ENCODE measurements at regions not wholly inside any gene's neighbourhood (a gene's known extent, or its start where the extent isn't known, plus 50 kb on each side); places are given as distances from the start of the nearest gene placed in this dataset.

DNA sequence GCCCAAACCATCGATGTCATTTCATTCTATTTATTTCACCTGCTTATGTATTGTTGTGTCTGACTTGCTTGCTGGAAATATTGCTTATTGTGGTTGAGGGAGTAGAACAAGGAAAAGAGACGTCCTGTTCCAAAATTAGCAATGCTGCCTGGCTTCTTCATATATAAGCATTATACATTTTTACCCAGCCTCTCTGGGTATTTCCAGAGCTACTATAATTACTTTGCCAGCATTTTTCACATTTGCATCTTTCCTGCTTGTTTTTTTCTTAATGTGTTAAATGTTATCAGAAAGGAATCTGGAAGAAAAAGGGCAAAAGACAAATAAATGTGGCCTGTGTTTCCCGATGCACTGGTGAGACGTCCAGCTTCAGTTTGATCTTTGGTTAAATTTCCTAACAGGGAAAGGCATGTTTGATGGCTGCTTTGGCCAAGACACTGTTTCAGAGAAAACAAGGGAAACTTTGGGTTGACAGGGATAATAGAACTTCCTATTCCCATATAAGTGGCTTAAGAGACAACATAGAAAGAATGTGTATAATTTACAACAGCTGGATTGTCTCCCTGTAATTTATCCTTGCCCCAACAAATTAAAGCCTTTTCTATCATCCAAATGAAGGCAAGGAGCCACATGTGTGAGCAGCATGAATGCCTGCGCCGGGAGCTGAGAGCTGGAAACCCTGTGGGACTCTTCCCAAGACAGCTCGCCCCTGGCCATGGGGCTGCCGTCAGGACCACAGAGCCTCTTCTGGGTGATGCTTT lies 671.1 kb upstream of the CELF2 start:
- DNase-seq (ENCODE audit: extremely low read depth, low read depth): no peak
- H3K4me3 ChIP-seq (replicated peaks; ENCODE audit: low read depth, low read length): no peak overlapping the region
- TF ChIP-seq, protein P1, sequence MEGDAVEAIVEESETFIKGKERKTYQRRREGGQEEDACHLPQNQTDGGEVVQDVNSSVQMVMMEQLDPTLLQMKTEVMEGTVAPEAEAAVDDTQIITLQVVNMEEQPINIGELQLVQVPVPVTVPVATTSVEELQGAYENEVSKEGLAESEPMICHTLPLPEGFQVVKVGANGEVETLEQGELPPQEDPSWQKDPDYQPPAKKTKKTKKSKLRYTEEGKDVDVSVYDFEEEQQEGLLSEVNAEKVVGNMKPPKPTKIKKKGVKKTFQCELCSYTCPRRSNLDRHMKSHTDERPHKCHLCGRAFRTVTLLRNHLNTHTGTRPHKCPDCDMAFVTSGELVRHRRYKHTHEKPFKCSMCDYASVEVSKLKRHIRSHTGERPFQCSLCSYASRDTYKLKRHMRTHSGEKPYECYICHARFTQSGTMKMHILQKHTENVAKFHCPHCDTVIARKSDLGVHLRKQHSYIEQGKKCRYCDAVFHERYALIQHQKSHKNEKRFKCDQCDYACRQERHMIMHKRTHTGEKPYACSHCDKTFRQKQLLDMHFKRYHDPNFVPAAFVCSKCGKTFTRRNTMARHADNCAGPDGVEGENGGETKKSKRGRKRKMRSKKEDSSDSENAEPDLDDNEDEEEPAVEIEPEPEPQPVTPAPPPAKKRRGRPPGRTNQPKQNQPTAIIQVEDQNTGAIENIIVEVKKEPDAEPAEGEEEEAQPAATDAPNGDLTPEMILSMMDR (IDR thresholded peaks at IDR 0.05; ENCODE audit: low read depth, low read length, missing control alignments): no peak

DNA sequence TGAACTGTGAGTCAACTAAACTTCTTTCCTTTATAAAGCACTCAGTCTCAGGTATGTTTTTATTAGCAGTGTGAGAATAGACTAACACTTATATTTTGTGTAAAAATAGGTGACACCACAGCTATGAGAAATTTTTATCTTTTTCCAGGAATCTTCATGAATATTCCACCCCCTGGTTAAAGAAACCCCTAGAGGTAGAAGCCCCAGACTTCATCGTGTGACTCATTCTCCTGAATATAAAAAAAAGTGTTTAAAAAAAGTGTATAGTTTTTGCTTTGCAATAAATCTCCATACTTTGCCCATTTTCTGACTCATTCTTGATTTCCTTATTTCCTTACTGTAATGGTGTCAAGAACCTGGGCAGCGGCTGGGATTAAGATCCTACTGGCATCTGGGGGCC lies 667.6 kb upstream of the CELF2 start:
- TF ChIP-seq, protein P1 (IDR thresholded peaks at IDR 0.05; ENCODE audit: low read depth, low read length, missing control alignments): no peak
- H3K4me3 ChIP-seq (replicated peaks; ENCODE audit: low read depth, low read length): no peak overlapping the region
- no peak for DNase-seq (ENCODE audit: extremely low read depth, low read depth)

DNA sequence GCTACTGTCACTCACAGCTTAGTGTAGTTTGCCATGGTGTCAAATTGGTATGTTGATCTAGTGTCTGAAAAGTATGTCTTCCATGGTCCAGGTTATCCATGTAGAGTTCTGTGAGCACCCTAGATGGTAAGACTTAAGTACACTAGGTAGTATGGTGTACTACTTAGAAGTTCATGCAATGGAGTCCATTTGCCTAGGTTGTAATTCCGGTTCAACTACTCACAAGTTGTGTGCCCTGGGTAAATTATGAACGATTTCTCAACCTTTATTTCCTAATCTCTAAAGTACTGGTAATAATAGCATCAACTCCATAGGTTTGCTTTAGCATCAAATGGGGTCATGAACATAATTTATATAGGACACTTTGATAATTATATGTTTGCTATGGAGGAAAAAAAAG lies 666.2 kb upstream of the CELF2 start:
- no peak overlapping the region for H3K4me3 ChIP-seq (replicated peaks; ENCODE audit: low read depth, low read length)
- TF ChIP-seq, protein P1 (IDR thresholded peaks at IDR 0.05; ENCODE audit: low read depth, low read length, missing control alignments): no peak
- DNase-seq (ENCODE audit: extremely low read depth, low read depth): no peak

DNA sequence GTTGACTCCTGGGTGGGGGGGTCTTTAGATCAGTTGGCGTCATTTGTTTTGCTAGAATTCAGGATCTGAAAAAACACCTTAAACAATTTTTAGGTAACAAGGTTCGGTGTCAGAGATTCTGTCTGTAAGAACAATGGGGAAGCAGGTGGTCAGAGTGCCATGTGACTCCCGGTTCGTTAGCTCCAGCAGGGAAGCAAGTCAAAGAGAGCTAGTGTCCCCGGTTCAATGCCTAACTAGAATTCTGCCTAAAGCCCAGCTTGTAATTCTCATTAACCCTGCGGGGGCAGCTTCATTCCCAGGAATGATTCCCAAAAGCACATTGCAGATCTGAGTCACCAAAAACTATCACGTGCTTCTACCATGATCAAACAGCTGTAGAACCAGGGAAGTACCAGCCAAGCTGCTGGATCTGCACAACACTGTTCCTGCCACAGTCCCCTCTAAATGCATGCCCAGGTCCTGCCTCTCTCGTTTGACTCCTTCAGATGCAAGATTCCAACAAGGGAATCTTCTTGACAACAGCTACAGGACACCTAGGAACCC lies 664.3 kb upstream of the CELF2 start:
- DNase-seq (ENCODE audit: extremely low read depth, low read depth): no peak
- TF ChIP-seq, protein P1 (IDR thresholded peaks at IDR 0.05; ENCODE audit: low read depth, low read length, missing control alignments): no peak

DNA sequence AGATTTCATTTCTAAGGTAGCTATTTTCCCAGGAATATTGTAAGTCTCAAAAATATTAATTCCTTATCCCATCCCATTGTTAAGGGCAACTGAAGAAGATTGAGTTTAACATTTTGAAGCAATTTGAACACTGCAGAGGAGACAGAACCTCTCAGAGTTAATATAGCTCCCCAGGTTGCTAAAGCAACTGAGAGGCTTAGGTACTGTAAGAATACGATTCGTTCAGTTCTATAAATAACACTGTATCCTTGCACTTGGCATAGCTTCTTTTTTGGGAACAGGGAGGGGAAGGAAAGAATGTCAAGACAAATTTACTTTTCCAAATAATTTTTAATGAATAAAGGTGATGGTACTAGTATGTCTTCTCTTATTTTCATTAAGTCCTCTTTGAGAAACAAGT lies 658.4 kb upstream of the CELF2 start:
- H3K4me3 ChIP-seq (replicated peaks; ENCODE audit: low read depth, low read length): no peak overlapping the region
- TF ChIP-seq, protein P1 (IDR thresholded peaks at IDR 0.05; ENCODE audit: low read depth, low read length, missing control alignments): no peak
- no peak for DNase-seq (ENCODE audit: extremely low read depth, low read depth)

More for the DNA sequence above, 664.3 kb upstream of the CELF2 start:
- no peak overlapping the region for H3K4me3 ChIP-seq (replicated peaks; ENCODE audit: low read depth, low read length)

DNA sequence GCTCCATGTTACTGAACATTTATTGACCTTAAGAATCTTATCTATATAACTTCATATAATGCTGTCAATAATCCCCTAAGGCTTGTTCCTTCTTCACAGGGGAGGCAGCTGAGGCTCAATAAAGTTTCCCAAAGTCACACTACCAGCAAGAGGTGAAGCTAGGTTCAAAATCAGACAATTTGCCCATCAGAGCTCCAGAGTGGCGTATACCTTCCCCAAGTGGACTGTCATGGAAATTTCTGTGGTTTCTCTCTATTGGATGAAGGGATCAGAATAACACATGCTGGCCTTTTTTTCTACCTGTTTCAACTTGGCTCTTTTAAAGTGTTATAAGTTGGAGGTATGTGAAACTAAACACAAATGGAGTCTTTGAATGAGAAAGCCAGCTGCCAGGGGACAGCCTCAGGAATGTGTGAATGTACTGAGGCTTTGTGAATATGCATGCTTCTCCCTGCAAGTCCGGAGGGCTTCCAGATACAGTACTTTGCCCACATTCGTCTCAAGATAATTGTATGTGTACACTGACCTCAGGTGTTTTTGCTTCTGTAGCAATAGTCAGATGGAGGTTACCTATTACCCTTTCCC lies 656.3 kb upstream of the CELF2 start:
- TF ChIP-seq, protein P1 (IDR thresholded peaks at IDR 0.05; ENCODE audit: low read depth, low read length, missing control alignments): no peak
- no peak overlapping the region for H3K4me3 ChIP-seq (replicated peaks; ENCODE audit: low read depth, low read length)
- no peak for DNase-seq (ENCODE audit: extremely low read depth, low read depth)
